ENCODE measurements at regions not wholly inside any gene's neighbourhood (a gene's known extent, or its start where the extent isn't known, plus 50 kb on each side); places are given as distances from the start of the nearest gene placed in this dataset.

GRCh38 chr6:169832247-169832948, 81.0 kb downstream of the ERMARD start:
- DNase-seq = no peak
- Mint-ChIP-seq H3K27ac (no peak overlapping the region), H3K9me3 (no peaks in the 10 kb centered on the region), H3K36me3 (no peaks in the 10 kb centered on the region), H3K4me1 (peaks cover 1% of the 10 kb centered on the region), H3K4me3 (no peak overlapping the region), H3K27me3 (ENCODE audit: low read depth in 3 of 3) (peaks cover 2 to 11% (median 6%) of the 10 kb centered on the region in 3 donors)
- TF ChIP-seq, protein P1, sequence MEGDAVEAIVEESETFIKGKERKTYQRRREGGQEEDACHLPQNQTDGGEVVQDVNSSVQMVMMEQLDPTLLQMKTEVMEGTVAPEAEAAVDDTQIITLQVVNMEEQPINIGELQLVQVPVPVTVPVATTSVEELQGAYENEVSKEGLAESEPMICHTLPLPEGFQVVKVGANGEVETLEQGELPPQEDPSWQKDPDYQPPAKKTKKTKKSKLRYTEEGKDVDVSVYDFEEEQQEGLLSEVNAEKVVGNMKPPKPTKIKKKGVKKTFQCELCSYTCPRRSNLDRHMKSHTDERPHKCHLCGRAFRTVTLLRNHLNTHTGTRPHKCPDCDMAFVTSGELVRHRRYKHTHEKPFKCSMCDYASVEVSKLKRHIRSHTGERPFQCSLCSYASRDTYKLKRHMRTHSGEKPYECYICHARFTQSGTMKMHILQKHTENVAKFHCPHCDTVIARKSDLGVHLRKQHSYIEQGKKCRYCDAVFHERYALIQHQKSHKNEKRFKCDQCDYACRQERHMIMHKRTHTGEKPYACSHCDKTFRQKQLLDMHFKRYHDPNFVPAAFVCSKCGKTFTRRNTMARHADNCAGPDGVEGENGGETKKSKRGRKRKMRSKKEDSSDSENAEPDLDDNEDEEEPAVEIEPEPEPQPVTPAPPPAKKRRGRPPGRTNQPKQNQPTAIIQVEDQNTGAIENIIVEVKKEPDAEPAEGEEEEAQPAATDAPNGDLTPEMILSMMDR (IDR thresholded peaks at IDR 0.05) = no peak
- no peak overlapping the region for H3K27ac ChIP-seq (ENCODE audit: low read depth in 1 of 2, low read length in 2 of 2)
- H3K27me3 ChIP-seq (ENCODE audit: control insufficient read depth in 2 of 2, insufficient read depth in 2 of 2, low read length in 2 of 2) = peaks cover 0 to 4% of the 10 kb centered on the region in 2 donors
- peaks cover 0 to 3% of the 10 kb centered on the region in 2 donors for H3K4me1 ChIP-seq (ENCODE audit: control insufficient read depth in 1 of 2, insufficient read depth in 2 of 2, low read length in 2 of 2)
- intact Hi-C loops (cut with micrococcal nuclease) = loop anchor here (2.0 to 10.0 kb wide), 3 partner anchors 122 to 696 kb away; no protein-coding TSS in a partner anchor
- no peak overlapping the region for H3K4me3 ChIP-seq (replicated peaks in 1 of 3; ENCODE audit: low read depth in 2 of 3, low read length in 3 of 3)
- no peaks in the 10 kb centered on the region for H3K9me3 ChIP-seq (replicated peaks in 1 of 2; ENCODE audit: control insufficient read depth in 1 of 2, insufficient read depth in 1 of 2, low read length in 2 of 2)
- no peaks in the 10 kb centered on the region for H4K20me1 ChIP-seq (ENCODE audit: insufficient read depth, low read length)
- H2AFZ ChIP-seq (ENCODE audit: insufficient read depth, low read depth, low read length, poor library complexity, severe bottlenecking) = no peak overlapping the region
- no peak overlapping the region for H3K4me2 ChIP-seq (replicated peaks; ENCODE audit: extremely low read depth, low read length, poor library complexity, severe bottlenecking)
- H3K36me3 ChIP-seq (replicated peaks in 1 of 2; ENCODE audit: control insufficient read depth in 1 of 2, insufficient read depth in 2 of 2, low read length in 2 of 2) = no peaks in the 10 kb centered on the region
- no peaks in the 10 kb centered on the region for H3K79me2 ChIP-seq (ENCODE audit: insufficient read depth, low read length)
- WGBS (ENCODE audit: insufficient coverage) = 38% methylated on average over 1 of the region's 4 CpGs
- H3K9ac ChIP-seq (ENCODE audit: insufficient read depth, low read length, poor library complexity, severe bottlenecking) = no peak overlapping the region

- Histone ChIP-seq H3K27ac (ENCODE audit: low read depth in 1 of 2, low read length in 2 of 2) (no peak overlapping the region), H3K27me3 (ENCODE audit: control insufficient read depth in 2 of 2, insufficient read depth in 2 of 2, low read length in 2 of 2) (peaks cover 0 to 4% of the 10 kb centered on the region in 2 donors), H3K4me2 (replicated peaks; ENCODE audit: extremely low read depth, low read length, poor library complexity, severe bottlenecking) (no peak overlapping the region), H3K4me3 (replicated peaks in 1 of 3; ENCODE audit: low read depth in 2 of 3, low read length in 3 of 3) (no peak overlapping the region), H3K4me1 (ENCODE audit: control insufficient read depth in 1 of 2, insufficient read depth in 2 of 2, low read length in 2 of 2) (peaks cover 0 to 3% of the 10 kb centered on the region in 2 donors), H3K9me3 (replicated peaks in 1 of 2; ENCODE audit: control insufficient read depth in 1 of 2, insufficient read depth in 1 of 2, low read length in 2 of 2) (no peaks in the 10 kb centered on the region), H3K9ac (ENCODE audit: insufficient read depth, low read length, poor library complexity, severe bottlenecking) (no peak overlapping the region), H2AFZ (ENCODE audit: insufficient read depth, low read depth, low read length, poor library complexity, severe bottlenecking) (peak overlapping the region; percentile 26), H3K79me2 (ENCODE audit: insufficient read depth, low read length) (no peaks in the 10 kb centered on the region), H3K36me3 (replicated peaks in 1 of 2; ENCODE audit: control insufficient read depth in 1 of 2, insufficient read depth in 2 of 2, low read length in 2 of 2) (no peaks in the 10 kb centered on the region), H4K20me1 (ENCODE audit: insufficient read depth, low read length) (no peaks in the 10 kb centered on the region)
- WGBS (ENCODE audit: insufficient coverage) = 33% methylated on average over 18 of the region's 32 CpGs
- DNase-seq = peak; percentile 29 to 57 (median 42)
- Mint-ChIP-seq H3K36me3 (no peaks in the 10 kb centered on the region), H3K27me3 (ENCODE audit: low read depth in 3 of 3) (peaks cover 2 to 13% (median 6%) of the 10 kb centered on the region in 3 donors), H3K27ac (no peak overlapping the region), H3K4me3 (no peak overlapping the region), H3K9me3 (peaks cover 0 to 3% (median 0%) of the 10 kb centered on the region in 7 donors), H3K4me1 (peaks cover 1% of the 10 kb centered on the region)
- intact Hi-C loops (cut with micrococcal nuclease) = loop anchor here (2.0 to 10.0 kb wide), 3 partner anchors 123 to 697 kb away; no protein-coding TSS in a partner anchor
- TF ChIP-seq, protein P1 (IDR thresholded peaks at IDR 0.05) = peak; percentile 93
Observed at GRCh38 chr6:169831450-169832246, 80.2 kb downstream of the ERMARD start.

Measured in CD14-positive monocyte (primary cell).